NB4 (cell line): ENCODE measurements at regions not wholly inside any gene's neighbourhood (a gene's known extent, or its start where the extent isn't known, plus 50 kb on each side); places are given as distances from the start of the nearest gene placed in this dataset.

ENCODE experiments used
- CTCF ChIP-seq: IDR thresholded peaks from one replicate; pipeline ENCODE4 v1.5.1; 2012; ENCODE audit warnings: low read depth, low read length
- POLR2A ChIP-seq: IDR thresholded peaks from 2 replicates; pipeline ENCODE4 v1.6.1; 2011; ENCODE audit warnings: mild to moderate bottlenecking; ENCODE audit not compliant: insufficient read length; ENCODE audit errors: extremely low read depth

DNA sequence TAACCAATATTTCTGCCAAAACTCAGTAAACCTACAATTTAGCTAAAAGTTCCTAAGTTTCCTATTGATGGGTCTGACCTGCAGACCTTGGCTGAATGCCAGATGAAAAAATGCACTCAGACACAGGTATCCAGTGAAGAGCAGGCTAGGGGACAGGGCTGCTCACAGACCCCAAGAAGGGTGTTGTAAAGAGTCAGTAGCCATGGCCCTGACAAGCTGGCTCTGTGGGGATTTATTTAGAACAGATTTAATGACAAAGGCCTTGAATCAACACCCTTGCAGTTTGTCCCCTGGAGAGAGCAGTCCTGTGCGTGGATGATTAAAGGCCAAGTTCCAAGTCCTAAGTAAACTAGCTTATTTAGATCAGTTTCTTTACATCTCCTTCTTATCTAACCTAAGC, 1243.2 kb upstream of the ADGRL4 start:
- TF ChIP-seq POLR2A (no peak), CTCF (no peak)
